ENCODE measurements at regions not wholly inside any gene's neighbourhood (a gene's known extent, or its start where the extent isn't known, plus 50 kb on each side); places are given as distances from the start of the nearest gene placed in this dataset.

GRCh38 chr13:36516225-36516624 is 83.9 kb downstream of the CCNA1 start:
- Mint-ChIP-seq H3K27me3 (peaks cover 4% of the 10 kb centered on the region), H3K4me3 (no peak overlapping the region), H3K4me1 (ENCODE audit: unreplicated experiment) (no peaks in the 10 kb centered on the region), H3K27ac (no peak overlapping the region), H3K36me3 (no peaks in the 10 kb centered on the region), H3K9me3 (no peaks in the 10 kb centered on the region)
- TF ChIP-seq CTCF (conservative IDR thresholded peaks at IDR 0.05), result no peak
- no peak for DNase-seq (ENCODE audit: extremely low spot score, unreplicated experiment)

DNA sequence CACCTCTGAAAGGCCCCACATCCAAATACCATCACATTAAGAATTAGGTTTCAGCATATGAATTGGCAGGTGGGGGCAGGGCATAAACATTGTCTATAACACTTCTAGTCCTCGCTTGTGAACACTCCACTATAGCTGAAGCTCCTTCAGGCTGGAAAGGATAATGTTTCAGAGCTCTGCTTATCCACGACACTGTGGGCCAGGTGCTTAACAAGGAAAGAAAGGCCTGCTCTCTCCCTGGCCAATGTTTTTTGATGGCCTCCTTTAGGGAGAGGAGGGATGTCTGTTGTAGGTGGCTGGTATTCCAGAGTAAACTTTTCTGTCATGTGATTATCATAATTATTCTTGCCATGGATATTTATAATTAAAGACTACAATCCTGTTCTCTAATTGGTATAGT is 86.4 kb downstream of the CCNA1 start:
- no peak for DNase-seq (ENCODE audit: extremely low spot score, unreplicated experiment)
- no peaks in the 10 kb centered on the region for H3K4me1 Mint-ChIP-seq (ENCODE audit: unreplicated experiment)
- H3K4me3 Mint-ChIP-seq, result no peak overlapping the region
- no peaks in the 10 kb centered on the region for H3K9me3 Mint-ChIP-seq
- H3K36me3 Mint-ChIP-seq, result no peaks in the 10 kb centered on the region
- H3K27me3 Mint-ChIP-seq, result peaks cover 4% of the 10 kb centered on the region
- no peak overlapping the region for H3K27ac Mint-ChIP-seq
- TF ChIP-seq CTCF (conservative IDR thresholded peaks at IDR 0.05), result no peak

DNA sequence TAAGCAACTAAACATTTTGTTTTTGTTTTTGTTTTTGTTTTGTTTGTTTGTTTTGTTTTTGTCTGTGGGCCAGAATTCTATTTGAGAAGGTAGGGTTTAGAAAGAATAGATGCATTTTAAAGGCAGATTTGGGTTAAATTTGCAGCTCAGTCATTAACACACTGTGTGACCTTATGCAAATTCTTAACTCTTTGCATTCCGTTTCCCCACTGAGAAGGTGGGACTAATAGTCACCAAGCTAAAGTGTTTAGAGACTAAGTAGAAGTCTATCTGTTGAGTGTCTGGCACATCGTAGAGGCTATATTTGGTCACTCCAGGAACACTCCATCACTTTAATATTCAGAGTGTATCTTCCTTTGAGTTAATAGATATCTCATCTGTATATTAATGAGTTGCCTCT is 87.1 kb downstream of the CCNA1 start:
- H3K4me1 Mint-ChIP-seq (ENCODE audit: unreplicated experiment), result no peaks in the 10 kb centered on the region
- H3K27me3 Mint-ChIP-seq, result peaks cover 4% of the 10 kb centered on the region
- H3K27ac Mint-ChIP-seq, result no peak overlapping the region
- no peaks in the 10 kb centered on the region for H3K9me3 Mint-ChIP-seq
- H3K4me3 Mint-ChIP-seq, result no peak overlapping the region
- no peak for DNase-seq (ENCODE audit: extremely low spot score, unreplicated experiment)
- no peak for TF ChIP-seq CTCF (conservative IDR thresholded peaks at IDR 0.05)
- no peaks in the 10 kb centered on the region for H3K36me3 Mint-ChIP-seq

- H3K27ac Mint-ChIP-seq, result no peak overlapping the region
- H3K36me3 Mint-ChIP-seq, result no peaks in the 10 kb centered on the region
- DNase-seq (ENCODE audit: extremely low spot score, unreplicated experiment), result no peak
- H3K4me3 Mint-ChIP-seq, result no peak overlapping the region
- H3K27me3 Mint-ChIP-seq, result peaks cover 8% of the 10 kb centered on the region
- TF ChIP-seq CTCF (conservative IDR thresholded peaks at IDR 0.05), result no peak
- H3K4me1 Mint-ChIP-seq (ENCODE audit: unreplicated experiment), result no peaks in the 10 kb centered on the region
- no peaks in the 10 kb centered on the region for H3K9me3 Mint-ChIP-seq
Measured at GRCh38 chr13:36520111-36520510, 87.8 kb downstream of the CCNA1 start.

- Mint-ChIP-seq H3K4me1 (ENCODE audit: unreplicated experiment) (peaks cover 16% of the 10 kb centered on the region), H3K9me3 (no peaks in the 10 kb centered on the region), H3K27ac (no peak overlapping the region), H3K36me3 (no peaks in the 10 kb centered on the region), H3K27me3 (peaks cover 27% of the 10 kb centered on the region), H3K4me3 (no peak overlapping the region)
- no peak for DNase-seq (ENCODE audit: extremely low spot score, unreplicated experiment)
- no peak for TF ChIP-seq CTCF (conservative IDR thresholded peaks at IDR 0.05)
Measured at GRCh38 chr13:36526897-36527296, 94.6 kb downstream of the CCNA1 start.

DNA sequence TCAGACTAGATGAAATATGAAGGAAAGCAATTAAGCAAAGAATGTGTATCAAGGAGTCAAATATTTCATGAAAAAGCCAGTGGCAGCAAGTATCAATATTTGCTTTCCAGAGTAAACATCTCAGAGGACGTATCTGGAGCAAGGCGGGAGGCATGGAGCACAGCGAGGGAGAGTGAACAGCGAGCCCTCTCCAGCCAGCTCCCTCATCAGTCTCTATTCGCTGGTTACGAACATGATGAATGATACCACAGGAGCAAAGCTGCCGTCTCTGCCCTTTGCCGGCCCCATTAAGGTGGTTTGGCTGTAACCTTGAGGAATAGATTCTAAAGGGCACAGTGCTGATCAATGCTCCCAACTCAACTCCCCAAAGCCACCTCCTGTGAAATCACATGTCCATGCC is 95.8 kb downstream of the CCNA1 start:
- peaks cover 16% of the 10 kb centered on the region for H3K4me1 Mint-ChIP-seq (ENCODE audit: unreplicated experiment)
- H3K4me3 Mint-ChIP-seq, result no peak overlapping the region
- peaks cover 27% of the 10 kb centered on the region for H3K27me3 Mint-ChIP-seq
- TF ChIP-seq CTCF (conservative IDR thresholded peaks at IDR 0.05), result no peak
- no peaks in the 10 kb centered on the region for H3K9me3 Mint-ChIP-seq
- no peak for DNase-seq (ENCODE audit: extremely low spot score, unreplicated experiment)
- H3K36me3 Mint-ChIP-seq, result no peaks in the 10 kb centered on the region
- no peak overlapping the region for H3K27ac Mint-ChIP-seq

Measured in type B pancreatic cell (in vitro differentiated cells).